Kasumi-1 (cell line): ENCODE measurements at regions not wholly inside any gene's neighbourhood (a gene's known extent, or its start where the extent isn't known, plus 50 kb on each side); places are given as distances from the start of the nearest gene placed in this dataset.
"Not testable (repeated sequence)": the region's sequence is repeated elsewhere in the genome, so short reads cannot be mapped to it uniquely, and the experiment has no call there.

Experiments
- DNase-seq, 2 experiments: peaks; one replicate each; lab custom pipeline; 2025; lab: John Stamatoyannopoulos, UW

GRCh38 chr1:68673771-68674170 is 176.9 kb upstream of the DEPDC1 start:
- no peak for DNase-seq

DNA sequence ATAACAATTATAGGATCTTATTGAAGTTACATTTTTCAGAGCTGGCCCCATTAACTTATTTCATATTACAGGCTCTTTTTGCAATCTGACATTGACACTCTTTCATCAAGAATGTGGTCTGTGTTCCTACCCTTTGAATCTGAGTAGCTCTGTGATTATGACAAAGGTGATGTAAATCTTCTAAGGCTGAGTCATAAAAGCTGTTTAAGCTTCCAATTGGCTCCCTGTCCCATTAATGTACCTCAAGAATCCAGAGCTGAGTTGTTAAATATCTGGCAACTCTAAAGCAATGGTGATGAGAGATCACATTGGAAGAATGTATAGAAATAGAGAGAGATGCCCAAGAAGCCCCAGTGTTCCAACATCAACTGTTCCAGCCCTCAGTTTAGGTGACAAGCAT is 178.5 kb upstream of the DEPDC1 start:
- DNase-seq, result no peak

GRCh38 chr1:68677684-68678351 is 180.9 kb upstream of the DEPDC1 start:
- DNase-seq, result no peak

DNA sequence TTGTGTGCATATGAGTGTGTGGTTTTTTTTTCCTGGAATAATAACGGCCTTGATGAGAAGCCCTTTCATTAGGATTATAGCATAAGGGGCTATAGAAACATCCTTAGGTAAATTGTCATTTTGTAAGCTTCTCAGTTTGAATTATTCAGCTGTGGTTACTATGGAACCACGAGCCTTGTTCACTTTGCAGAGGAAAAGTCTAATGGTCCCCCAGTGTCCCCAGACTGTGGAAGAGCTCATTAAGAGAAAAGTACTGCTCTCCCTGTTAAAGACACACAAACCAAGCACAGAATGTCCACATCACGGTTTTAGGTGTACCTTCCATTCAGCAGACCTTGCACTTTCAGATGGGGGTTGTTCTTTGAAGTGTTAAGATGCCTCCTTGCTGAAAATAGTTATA is 199.3 kb upstream of the DEPDC1 start:
- no peak for DNase-seq

- no peak for DNase-seq
Observed at GRCh38 chr1:68703921-68704354, 207.1 kb upstream of the DEPDC1 start.

- DNase-seq, result no peak
Observed at GRCh38 chr1:68704800-68705443, 208.0 kb upstream of the DEPDC1 start.

DNA sequence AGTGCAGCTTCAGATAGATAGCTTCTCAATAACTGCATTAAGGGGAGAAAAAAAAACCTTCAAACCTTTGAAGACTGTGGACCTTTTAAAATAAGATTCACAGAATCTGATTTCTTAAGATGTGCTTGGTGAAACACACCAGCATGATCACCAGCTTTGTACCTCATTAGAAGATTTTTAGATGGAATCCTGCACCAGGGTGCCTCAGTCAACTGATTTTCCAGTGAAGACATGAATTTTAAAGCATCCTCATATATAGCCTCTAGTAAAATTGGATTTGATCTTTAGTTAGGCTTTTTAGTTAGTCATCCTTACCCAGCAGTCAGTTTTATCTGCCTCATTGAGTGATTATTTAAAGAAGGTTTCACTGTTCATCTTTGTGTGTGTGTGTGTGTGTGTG is 208.6 kb upstream of the DEPDC1 start:
- no peak for DNase-seq

DNA sequence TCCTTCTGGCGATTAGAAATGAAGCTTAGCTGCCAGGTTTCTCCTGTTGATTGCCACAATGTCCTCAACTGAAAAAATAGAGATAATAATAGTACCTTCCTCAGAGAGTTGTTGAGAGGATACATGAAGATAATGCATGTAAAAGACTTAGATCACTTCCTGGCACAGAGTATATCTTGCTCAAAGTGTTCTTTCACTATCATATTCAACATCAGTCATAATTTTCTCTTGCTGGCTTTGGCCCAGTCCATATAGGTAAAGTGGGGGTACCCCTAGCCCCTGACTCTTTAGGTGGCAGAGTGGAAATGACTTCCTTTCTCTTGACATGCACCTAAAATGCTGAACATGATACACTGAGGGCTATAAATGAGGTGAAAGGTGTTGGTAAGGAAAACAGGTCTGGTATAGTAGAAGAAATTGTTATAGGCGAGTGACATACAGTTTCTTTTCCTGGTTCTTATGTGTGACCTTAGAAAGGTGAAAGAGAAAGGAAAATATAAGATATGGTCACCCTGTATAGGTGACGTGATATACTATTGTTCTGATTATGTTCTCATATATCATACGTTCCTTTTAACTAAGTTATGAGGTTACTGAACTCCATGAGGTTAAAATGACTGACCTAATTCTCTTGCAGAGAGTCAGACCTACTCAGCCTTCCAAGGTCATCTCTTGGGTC is 209.9 kb upstream of the DEPDC1 start:
- DNase-seq, result no peak

DNA sequence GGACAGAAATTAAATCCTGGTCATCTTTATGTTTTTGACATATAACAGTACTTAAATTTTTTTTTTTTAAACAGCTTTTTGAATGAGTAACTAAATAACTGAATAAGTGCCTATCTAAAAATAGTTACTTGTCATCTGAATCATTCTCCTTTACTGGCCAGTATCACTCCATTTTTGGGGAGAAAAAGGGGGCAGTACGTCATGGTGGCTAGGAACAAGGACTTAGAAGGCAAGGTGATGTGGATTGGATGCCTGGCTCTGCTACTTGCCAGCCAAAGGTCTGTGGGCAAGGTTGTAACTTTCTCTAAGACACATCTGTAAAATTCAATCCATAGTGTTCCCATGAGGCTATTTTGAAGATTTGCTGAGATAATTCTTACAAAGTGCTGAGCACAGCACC is 220.4 kb upstream of the DEPDC1 start:
- no peak for DNase-seq

- no peak for DNase-seq
Observed at GRCh38 chr1:68720476-68720875, 223.6 kb upstream of the DEPDC1 start.

- DNase-seq, result no peak
Observed at GRCh38 chr1:68723791-68724190, 226.9 kb upstream of the DEPDC1 start.

DNA sequence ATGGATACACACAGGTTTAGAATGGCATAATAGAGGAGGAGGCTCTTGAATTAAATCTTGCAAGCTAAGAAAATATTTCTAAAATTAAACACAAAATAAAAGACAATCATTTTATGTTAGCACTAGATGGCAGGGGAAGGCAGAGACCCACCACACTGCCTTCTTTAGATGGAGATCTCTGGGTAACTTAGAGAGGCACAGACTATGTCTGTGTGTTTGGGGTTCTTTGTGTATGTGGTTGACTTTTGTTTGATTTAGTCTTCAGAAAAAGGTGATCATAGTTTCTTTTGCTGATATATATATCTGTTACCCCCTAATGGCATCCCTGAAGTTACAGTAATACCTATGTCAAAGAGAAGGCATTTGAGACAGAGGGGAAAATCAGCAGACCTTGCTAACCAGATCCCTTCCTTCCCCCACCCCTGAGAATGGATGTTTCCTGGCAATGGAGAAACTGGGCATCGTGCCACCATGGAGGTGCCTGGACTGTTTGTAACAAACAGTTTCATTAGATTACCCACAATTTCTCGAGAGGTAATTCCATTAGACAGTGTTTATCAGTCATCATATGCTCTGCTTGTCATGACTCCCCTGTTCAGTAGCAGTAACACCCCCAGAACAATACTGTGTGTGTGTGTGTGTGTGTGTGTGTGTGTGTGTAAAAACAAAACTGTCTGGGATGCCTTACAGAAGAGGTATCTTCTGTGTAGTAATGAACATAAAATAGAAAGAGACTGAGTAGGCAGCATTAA is 228.3 kb upstream of the DEPDC1 start:
- no peak for DNase-seq

- not testable (repeated sequence) for DNase-seq
Observed at GRCh38 chr1:68739486-68739885, 242.6 kb upstream of the DEPDC1 start.

GRCh38 chr1:68745011-68745410 is 248.1 kb upstream of the DEPDC1 start:
- no peak for DNase-seq

- no peak for DNase-seq
Observed at GRCh38 chr1:68745451-68745850, 248.6 kb upstream of the DEPDC1 start.

DNA sequence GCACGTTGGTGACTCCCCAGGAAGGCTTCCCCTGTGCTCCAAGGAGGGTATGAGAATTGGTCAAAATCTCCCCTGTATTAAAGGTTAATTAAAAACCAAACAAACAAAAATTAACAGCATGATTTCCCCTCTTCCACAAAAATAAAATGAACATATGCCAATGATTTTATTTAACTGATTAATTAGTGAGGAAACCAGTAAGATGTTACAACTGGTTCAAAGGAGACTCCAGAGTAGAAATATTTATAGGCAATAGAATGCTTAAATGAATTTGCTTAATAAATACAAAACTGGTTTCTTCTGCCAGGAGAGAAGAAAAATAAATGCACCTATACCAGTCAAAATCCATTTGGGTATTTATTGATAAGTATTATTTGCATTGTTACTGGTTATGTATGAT is 249.5 kb upstream of the DEPDC1 start:
- DNase-seq, result no peak

- DNase-seq, result no peak
Observed at GRCh38 chr1:68751723-68752122, 254.8 kb upstream of the DEPDC1 start.

- no peak for DNase-seq
Observed at GRCh38 chr1:68758666-68759209, 261.9 kb upstream of the DEPDC1 start.

DNA sequence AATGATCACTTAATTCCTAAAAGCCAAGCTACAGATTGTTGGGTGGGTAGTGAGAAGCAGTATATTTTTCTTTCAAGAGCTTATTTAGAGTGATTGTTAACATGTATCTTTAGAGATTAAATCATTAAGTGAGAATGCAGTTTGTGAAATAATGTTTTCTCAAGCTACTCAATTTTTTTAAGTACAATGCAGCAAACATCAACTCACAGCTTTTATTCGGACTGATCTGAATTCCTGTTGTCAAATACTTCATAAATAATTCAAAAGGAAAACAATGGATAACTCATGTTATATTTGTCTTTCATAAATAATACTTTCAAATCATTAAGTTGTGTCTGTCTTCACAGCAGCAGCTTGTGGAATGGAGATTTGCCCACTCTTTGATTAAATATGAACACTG is 271.1 kb upstream of the DEPDC1 start:
- no peak for DNase-seq

DNA sequence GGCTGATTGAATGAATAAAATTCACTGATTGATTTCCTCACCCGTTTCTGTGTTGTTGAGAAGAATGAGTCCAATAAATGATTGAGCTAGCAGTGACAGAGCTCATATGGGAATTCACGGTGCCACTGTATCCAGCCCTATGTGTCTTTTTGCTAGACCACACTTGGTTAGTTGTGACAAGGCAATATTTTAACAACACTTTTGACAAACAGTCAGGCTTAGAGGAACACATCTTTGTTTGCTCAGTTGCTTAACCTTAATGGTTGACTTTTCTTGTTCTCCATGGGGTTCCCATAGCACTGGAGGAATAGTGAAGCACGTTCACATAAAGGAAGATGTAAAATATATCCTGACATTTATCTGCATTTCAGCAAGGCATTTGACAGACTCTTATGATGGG is 273.9 kb upstream of the DEPDC1 start:
- DNase-seq, result no peak

DNA sequence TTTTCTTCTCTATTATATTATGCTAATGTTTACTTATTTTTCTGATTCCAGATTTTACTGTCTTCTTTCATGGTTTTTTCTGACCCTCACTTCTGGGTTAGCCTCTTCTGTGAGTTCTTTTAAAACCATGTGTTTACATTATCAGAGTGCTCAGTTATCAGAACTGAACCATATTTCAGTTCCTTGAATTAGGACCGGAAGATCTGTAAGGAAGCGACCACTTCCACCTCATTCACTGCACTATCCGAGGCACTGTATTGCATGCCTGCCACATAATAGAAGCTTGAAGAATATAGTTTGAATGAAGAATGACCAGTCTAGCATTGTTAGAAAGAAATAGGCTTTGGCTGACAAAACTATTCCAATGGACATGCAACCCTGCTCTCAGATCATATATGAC is 281.0 kb upstream of the DEPDC1 start:
- no peak for DNase-seq

- not testable (repeated sequence) for DNase-seq
Observed at GRCh38 chr1:68779841-68780240, 283.0 kb upstream of the DEPDC1 start.
